Kidney tubule cell (primary cell): ENCODE measurements at regions not wholly inside any gene's neighbourhood (a gene's known extent, or its start where the extent isn't known, plus 50 kb on each side); places are given as distances from the start of the nearest gene placed in this dataset.
A peak's percentile ranks its signal among the peaks of the same experiment; 100 is the strongest.

Experiments
- DNase-seq: peaks from one replicate; pipeline ENCODE4 v3.0.0-alpha.2; 2018; ENCODE audit warnings: low spot score

GRCh38 chr9:14466828-14467227, 152.9 kb upstream of the NFIB start:
- DNase-seq: no peak

- DNase-seq: no peak
Measured at GRCh38 chr9:14466429-14466818, 152.5 kb upstream of the NFIB start.

GRCh38 chr9:14462950-14463349, 149.0 kb upstream of the NFIB start:
- no peak for DNase-seq

GRCh38 chr9:14455243-14455642, 141.3 kb upstream of the NFIB start:
- no peak for DNase-seq

- no peak for DNase-seq
Measured at GRCh38 chr9:14453286-14453685, 139.3 kb upstream of the NFIB start.

GRCh38 chr9:14452539-14452938, 138.6 kb upstream of the NFIB start:
- no peak for DNase-seq

GRCh38 chr9:14451949-14452348, 138.0 kb upstream of the NFIB start:
- no peak for DNase-seq

- DNase-seq: no peak
Measured at GRCh38 chr9:14447103-14447502, 133.2 kb upstream of the NFIB start.

- DNase-seq: no peak
Measured at GRCh38 chr9:14445946-14446345, 132.0 kb upstream of the NFIB start.

GRCh38 chr9:14442956-14443355, 129.0 kb upstream of the NFIB start:
- peak; percentile 25 for DNase-seq

- no peak for DNase-seq
Measured at GRCh38 chr9:14441976-14442651, 128.2 kb upstream of the NFIB start.

- no peak for DNase-seq
Measured at GRCh38 chr9:14441115-14441514, 127.2 kb upstream of the NFIB start.

- no peak for DNase-seq
Measured at GRCh38 chr9:14440062-14440461, 126.1 kb upstream of the NFIB start.

GRCh38 chr9:14439555-14439954, 125.6 kb upstream of the NFIB start:
- no peak for DNase-seq

- DNase-seq: no peak
Measured at GRCh38 chr9:14438232-14439021, 124.5 kb upstream of the NFIB start.

GRCh38 chr9:14437354-14438231, 123.7 kb upstream of the NFIB start:
- peak; percentile 80 for DNase-seq

GRCh38 chr9:14435871-14436270, 121.9 kb upstream of the NFIB start:
- no peak for DNase-seq

GRCh38 chr9:14434971-14435718, 121.2 kb upstream of the NFIB start:
- DNase-seq: no peak

- DNase-seq: peak; percentile 61
Measured at GRCh38 chr9:14434158-14434504, 120.2 kb upstream of the NFIB start.

- peak; percentile 14 for DNase-seq
Measured at GRCh38 chr9:14433351-14434157, 119.6 kb upstream of the NFIB start.

GRCh38 chr9:14432666-14433350, 118.9 kb upstream of the NFIB start:
- DNase-seq: no peak
